ENCODE measurements at regions not wholly inside any gene's neighbourhood (a gene's known extent, or its start where the extent isn't known, plus 50 kb on each side); places are given as distances from the start of the nearest gene placed in this dataset.

DNA sequence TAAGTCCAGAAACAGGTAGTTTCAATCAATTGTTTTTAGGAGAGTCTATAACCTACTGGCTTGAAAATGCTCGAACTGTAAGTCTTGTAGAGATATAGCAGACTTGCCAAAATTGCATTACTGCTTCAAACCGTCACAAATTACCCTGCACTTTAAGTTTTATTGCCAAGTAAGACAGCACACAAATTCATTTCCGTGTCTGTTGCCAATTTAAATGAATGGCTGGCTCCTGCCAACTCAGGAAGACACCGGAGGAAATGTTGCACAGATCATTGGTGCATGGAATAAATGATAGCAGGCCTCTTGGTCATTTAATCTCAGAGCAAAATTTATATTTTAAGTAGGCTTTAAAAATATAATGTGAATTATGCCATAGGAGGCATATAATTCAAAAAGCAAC is 438.1 kb downstream of the HACE1 start:
- no peaks in the 10 kb centered on the region; the same call in 1 of the 2 replicates for H3K9me3 ChIP-seq (ENCODE audit: control insufficient read depth, insufficient read depth, low read depth, low read length)
- ChIA-PET CTCF (no interaction called here), POLR2A (no interaction called here)
- no peaks in the 10 kb centered on the region for H3K27me3 ChIP-seq (ENCODE audit: control insufficient read depth, insufficient read depth, low read length)
- DNase-seq (ENCODE audit: low read depth, low spot score) (no peak), ATAC-seq (no peak)
- TF ChIP-seq, protein P1, sequence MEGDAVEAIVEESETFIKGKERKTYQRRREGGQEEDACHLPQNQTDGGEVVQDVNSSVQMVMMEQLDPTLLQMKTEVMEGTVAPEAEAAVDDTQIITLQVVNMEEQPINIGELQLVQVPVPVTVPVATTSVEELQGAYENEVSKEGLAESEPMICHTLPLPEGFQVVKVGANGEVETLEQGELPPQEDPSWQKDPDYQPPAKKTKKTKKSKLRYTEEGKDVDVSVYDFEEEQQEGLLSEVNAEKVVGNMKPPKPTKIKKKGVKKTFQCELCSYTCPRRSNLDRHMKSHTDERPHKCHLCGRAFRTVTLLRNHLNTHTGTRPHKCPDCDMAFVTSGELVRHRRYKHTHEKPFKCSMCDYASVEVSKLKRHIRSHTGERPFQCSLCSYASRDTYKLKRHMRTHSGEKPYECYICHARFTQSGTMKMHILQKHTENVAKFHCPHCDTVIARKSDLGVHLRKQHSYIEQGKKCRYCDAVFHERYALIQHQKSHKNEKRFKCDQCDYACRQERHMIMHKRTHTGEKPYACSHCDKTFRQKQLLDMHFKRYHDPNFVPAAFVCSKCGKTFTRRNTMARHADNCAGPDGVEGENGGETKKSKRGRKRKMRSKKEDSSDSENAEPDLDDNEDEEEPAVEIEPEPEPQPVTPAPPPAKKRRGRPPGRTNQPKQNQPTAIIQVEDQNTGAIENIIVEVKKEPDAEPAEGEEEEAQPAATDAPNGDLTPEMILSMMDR (IDR thresholded peaks at IDR 0.05), result no peak
- no peak overlapping the region for H3K27ac ChIP-seq (ENCODE audit: low read length)
- in situ Hi-C loops (cut with HindIII; ENCODE audit: low pct_unique_long_range_greater_than_20kb, low sequenced_read_pairs) (no loop called here), intact Hi-C loops (cut with micrococcal nuclease; ENCODE audit: unreplicated experiment) (no loop called here)
- no peaks in the 10 kb centered on the region for H3K36me3 ChIP-seq (ENCODE audit: control insufficient read depth, insufficient read depth, low read length)
- no peak overlapping the region for H3K4me3 ChIP-seq (ENCODE audit: low read depth in 2 of 2, low read length in 2 of 2)
- H3K4me1 ChIP-seq (ENCODE audit: control insufficient read depth, insufficient read depth, low read length), result no peaks in the 10 kb centered on the region
- BruUV-seq (replicated peaks), result no TSS peak

DNA sequence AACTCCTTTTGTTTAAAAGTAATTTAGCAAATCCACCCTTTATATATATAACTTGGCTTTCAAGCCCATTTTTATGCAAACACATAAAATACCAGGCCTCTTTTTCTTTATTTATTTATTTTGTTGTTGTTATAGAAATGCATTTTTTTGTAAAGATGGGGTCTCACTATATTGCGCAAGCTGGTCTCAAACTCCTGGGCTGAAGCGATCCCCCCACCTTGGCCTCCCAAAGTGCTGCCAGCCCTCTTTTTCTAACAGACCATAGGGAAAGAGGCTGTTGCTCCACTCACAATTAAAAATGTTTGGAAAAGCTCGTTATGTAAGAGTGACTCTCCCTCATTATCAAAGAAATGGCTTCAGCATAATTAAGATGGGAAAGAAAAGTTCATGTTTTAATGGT is 440.9 kb downstream of the HACE1 start:
- no peak for TF ChIP-seq POLR2AphosphoS5 (IDR thresholded peaks at IDR 0.05; ENCODE audit: low read depth, low read length)
- TF ChIP-seq, protein P1 (IDR thresholded peaks at IDR 0.05), result no peak
- no peak for TF ChIP-seq SIN3A (IDR thresholded peaks at IDR 0.05; ENCODE audit: borderline replicate concordance, insufficient read depth, low read depth, low read length)
- TF ChIP-seq, protein P2, sequence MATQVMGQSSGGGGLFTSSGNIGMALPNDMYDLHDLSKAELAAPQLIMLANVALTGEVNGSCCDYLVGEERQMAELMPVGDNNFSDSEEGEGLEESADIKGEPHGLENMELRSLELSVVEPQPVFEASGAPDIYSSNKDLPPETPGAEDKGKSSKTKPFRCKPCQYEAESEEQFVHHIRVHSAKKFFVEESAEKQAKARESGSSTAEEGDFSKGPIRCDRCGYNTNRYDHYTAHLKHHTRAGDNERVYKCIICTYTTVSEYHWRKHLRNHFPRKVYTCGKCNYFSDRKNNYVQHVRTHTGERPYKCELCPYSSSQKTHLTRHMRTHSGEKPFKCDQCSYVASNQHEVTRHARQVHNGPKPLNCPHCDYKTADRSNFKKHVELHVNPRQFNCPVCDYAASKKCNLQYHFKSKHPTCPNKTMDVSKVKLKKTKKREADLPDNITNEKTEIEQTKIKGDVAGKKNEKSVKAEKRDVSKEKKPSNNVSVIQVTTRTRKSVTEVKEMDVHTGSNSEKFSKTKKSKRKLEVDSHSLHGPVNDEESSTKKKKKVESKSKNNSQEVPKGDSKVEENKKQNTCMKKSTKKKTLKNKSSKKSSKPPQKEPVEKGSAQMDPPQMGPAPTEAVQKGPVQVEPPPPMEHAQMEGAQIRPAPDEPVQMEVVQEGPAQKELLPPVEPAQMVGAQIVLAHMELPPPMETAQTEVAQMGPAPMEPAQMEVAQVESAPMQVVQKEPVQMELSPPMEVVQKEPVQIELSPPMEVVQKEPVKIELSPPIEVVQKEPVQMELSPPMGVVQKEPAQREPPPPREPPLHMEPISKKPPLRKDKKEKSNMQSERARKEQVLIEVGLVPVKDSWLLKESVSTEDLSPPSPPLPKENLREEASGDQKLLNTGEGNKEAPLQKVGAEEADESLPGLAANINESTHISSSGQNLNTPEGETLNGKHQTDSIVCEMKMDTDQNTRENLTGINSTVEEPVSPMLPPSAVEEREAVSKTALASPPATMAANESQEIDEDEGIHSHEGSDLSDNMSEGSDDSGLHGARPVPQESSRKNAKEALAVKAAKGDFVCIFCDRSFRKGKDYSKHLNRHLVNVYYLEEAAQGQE (IDR thresholded peaks at IDR 0.05; ENCODE audit: insufficient read depth in 1 of 2, low read depth in 2 of 2, low read length in 1 of 2), result no peak
- no peak for TF ChIP-seq TCF7L2 (IDR thresholded peaks at IDR 0.05; ENCODE audit: low read depth, low read length)
- in situ Hi-C loops (cut with HindIII; ENCODE audit: low pct_unique_long_range_greater_than_20kb, low sequenced_read_pairs), result no loop called here
- no TSS peak for BruUV-seq (replicated peaks)
- intact Hi-C loops (cut with micrococcal nuclease; ENCODE audit: unreplicated experiment), result no loop called here
- Histone ChIP-seq H3K9me3 (ENCODE audit: control insufficient read depth, insufficient read depth, low read depth, low read length) (no peaks in the 10 kb centered on the region; the same call in 1 of the 2 replicates), H3K36me3 (ENCODE audit: control insufficient read depth, insufficient read depth, low read length) (no peaks in the 10 kb centered on the region), H3K4me3 (ENCODE audit: low read depth in 2 of 2, low read length in 2 of 2) (no peak overlapping the region), H3K27me3 (ENCODE audit: control insufficient read depth, insufficient read depth, low read length) (no peaks in the 10 kb centered on the region), H3K27ac (ENCODE audit: low read length) (no peak overlapping the region), H3K4me1 (ENCODE audit: control insufficient read depth, insufficient read depth, low read length) (no peaks in the 10 kb centered on the region)
- DNase-seq (ENCODE audit: low read depth, low spot score) (no peak), ATAC-seq (no peak)
- POLR2A ChIA-PET, result no interaction called here
- CTCF ChIA-PET, result no interaction called here

GRCh38 chr6:104418125-104418524 is 441.6 kb downstream of the HACE1 start:
- Histone ChIP-seq H3K27ac (ENCODE audit: low read length) (no peak overlapping the region), H3K4me3 (ENCODE audit: low read depth in 2 of 2, low read length in 2 of 2) (no peak overlapping the region), H3K9me3 (ENCODE audit: control insufficient read depth, insufficient read depth, low read depth, low read length) (no peaks in the 10 kb centered on the region; the same call in 1 of the 2 replicates), H3K36me3 (ENCODE audit: control insufficient read depth, insufficient read depth, low read length) (no peaks in the 10 kb centered on the region), H3K27me3 (ENCODE audit: control insufficient read depth, insufficient read depth, low read length) (no peaks in the 10 kb centered on the region), H3K4me1 (ENCODE audit: control insufficient read depth, insufficient read depth, low read length) (no peaks in the 10 kb centered on the region)
- ChIA-PET POLR2A (no interaction called here), CTCF (no interaction called here)
- ATAC-seq (no peak), DNase-seq (ENCODE audit: low read depth, low spot score) (no peak)
- TF ChIP-seq, protein P1 (IDR thresholded peaks at IDR 0.05), result no peak
- no peak for TF ChIP-seq TCF7L2 (IDR thresholded peaks at IDR 0.05; ENCODE audit: low read depth, low read length)
- no peak for TF ChIP-seq POLR2AphosphoS5 (IDR thresholded peaks at IDR 0.05; ENCODE audit: low read depth, low read length)
- TF ChIP-seq, protein P2 (IDR thresholded peaks at IDR 0.05; ENCODE audit: insufficient read depth in 1 of 2, low read depth in 2 of 2, low read length in 1 of 2), result no peak
- no peak for TF ChIP-seq SIN3A (IDR thresholded peaks at IDR 0.05; ENCODE audit: borderline replicate concordance, insufficient read depth, low read depth, low read length)
- in situ Hi-C loops (cut with HindIII; ENCODE audit: low pct_unique_long_range_greater_than_20kb, low sequenced_read_pairs), result no loop called here
- intact Hi-C loops (cut with micrococcal nuclease; ENCODE audit: unreplicated experiment), result no loop called here
- no TSS peak for BruUV-seq (replicated peaks)

Measured in Panc1 (cell line).